SU-DHL-6 (cell line): ENCODE measurements at regions not wholly inside any gene's neighbourhood (a gene's known extent, or its start where the extent isn't known, plus 50 kb on each side); places are given as distances from the start of the nearest gene placed in this dataset.

Source experiments
- H2AFZ ChIP-seq: fragments of 200-600 bp; sonication (generic); 2 replicates; pipeline ENCODE4 v1.6.1; 2014; ENCODE audit warnings: low read depth, mild to moderate bottlenecking, moderate library complexity, mixed read lengths, antibody characterized with exemption, low read length; ENCODE audit not compliant: severe bottlenecking
- H3F3A ChIP-seq: fragments of 200-600 bp; shearing (Covaris generic); 2 replicates; pipeline ENCODE4 v1.6.0; 2016; ENCODE audit warnings: antibody characterized with exemption, mild to moderate bottlenecking; ENCODE audit not compliant: insufficient read depth
- H3K27ac ChIP-seq: fragments of 200-600 bp; sonication (generic); 2 replicates; pipeline ENCODE4 v1.5.1; 2016; ENCODE audit warnings: low read depth, mild to moderate bottlenecking, low read length, moderate library complexity, mixed read lengths
- H3K27me3 ChIP-seq: fragments of 200-600 bp; sonication (generic), shearing (Covaris generic); 2 replicates; pipeline ENCODE4 v1.6.0; 2014; ENCODE audit warnings: mild to moderate bottlenecking, low read length
- H3K36me3 ChIP-seq: fragments of 200-600 bp; sonication (generic); 2 replicates; pipeline ENCODE4 v1.6.1; 2014; ENCODE audit warnings: mild to moderate bottlenecking, low read length, mixed read lengths
- H3K4me2 ChIP-seq: fragments of 300-600, 200-600 bp; shearing (Covaris generic), sonication (generic); 2 replicates; pipeline ENCODE4 v1.6.0; 2014; ENCODE audit warnings: low read length, low read depth, mild to moderate bottlenecking; ENCODE audit not compliant: poor library complexity, severe bottlenecking
- H3K4me3 ChIP-seq: fragments of 200-600 bp; sonication (generic); 2 replicates; pipeline ENCODE4 v1.5.1; 2014; ENCODE audit warnings: antibody characterized with exemption, low read length, mild to moderate bottlenecking, mixed read lengths; ENCODE audit not compliant: insufficient read depth, poor library complexity, severe bottlenecking
- H3K79me2 ChIP-seq: fragments of 200-600 bp; sonication (generic); 2 replicates; pipeline ENCODE4 v1.6.1; 2014; ENCODE audit warnings: mild to moderate bottlenecking, low read length, moderate library complexity; ENCODE audit not compliant: insufficient read depth
- H3K9ac ChIP-seq: fragments of 200-600 bp; sonication (generic); 2 replicates; pipeline ENCODE4 v1.7.0; 2014; ENCODE audit warnings: mild to moderate bottlenecking, low read length
- H3K9me2 ChIP-seq: fragments of 200-600 bp; sonication (generic); replicated peaks from 2 replicates; pipeline ENCODE4 v1.6.1; 2014; ENCODE audit warnings: low read length; ENCODE audit not compliant: insufficient read depth
- H3K9me3 ChIP-seq: fragments of 200-600 bp; sonication (generic); 2 replicates; pipeline ENCODE4 v1.6.1; 2014; ENCODE audit warnings: low read length, mixed read lengths; ENCODE audit not compliant: insufficient read depth
- H4K20me1 ChIP-seq: fragments of 200-600 bp; sonication (generic); 2 replicates; pipeline ENCODE4 v1.6.1; 2014; ENCODE audit warnings: low read depth, mild to moderate bottlenecking, antibody characterized with exemption, low read length, moderate library complexity, mixed read lengths
- CTCF ChIP-seq: fragments of 200-600 bp; sonication (generic); IDR thresholded peaks from one replicate; pipeline ENCODE4 v1.5.1; 2017; ENCODE audit warnings: antibody characterized with exemption, mild to moderate bottlenecking, low read length, moderate library complexity; ENCODE audit not compliant: insufficient read depth, poor library complexity, severe bottlenecking
- EZH2phosphoT487 ChIP-seq: fragments of 200-600 bp; sonication (generic), shearing (Covaris generic); conservative IDR thresholded peaks from 2 replicates; pipeline ENCODE4 v1.6.1; 2018; ENCODE audit warnings: mild to moderate bottlenecking, antibody characterized with exemption, low read length, moderate library complexity, mixed read lengths

- H2AFZ ChIP-seq = no peak overlapping the region
- H3K9ac ChIP-seq = no peak overlapping the region
- no peaks in the 10 kb centered on the region for H3K36me3 ChIP-seq
- H3K27me3 ChIP-seq = no peaks in the 10 kb centered on the region
- H3K4me2 ChIP-seq = no peak overlapping the region
- no peaks in the 10 kb centered on the region for H3F3A ChIP-seq
- TF ChIP-seq CTCF (no peak), EZH2phosphoT487 (no peak)
- no peaks in the 10 kb centered on the region for H4K20me1 ChIP-seq
- 0 out of 2 replicates have a peak, but pooled peaks cover 6% of the 10 kb centered on the region for H3K9me3 ChIP-seq
- no peaks in the 10 kb centered on the region for H3K79me2 ChIP-seq
- no peak overlapping the region for H3K27ac ChIP-seq
- no peaks in the 10 kb centered on the region for H3K9me2 ChIP-seq
- no peak overlapping the region for H3K4me3 ChIP-seq
Measured at GRCh38 chr3:25171118-25171807, 256.8 kb upstream of the RARB start.

GRCh38 chr3:25171897-25172296, 256.2 kb upstream of the RARB start:
- H3K27ac ChIP-seq = no peak overlapping the region
- TF ChIP-seq CTCF (no peak), EZH2phosphoT487 (no peak)
- H3K79me2 ChIP-seq = no peaks in the 10 kb centered on the region
- H4K20me1 ChIP-seq = no peaks in the 10 kb centered on the region
- H3K36me3 ChIP-seq = no peaks in the 10 kb centered on the region
- no peak overlapping the region for H2AFZ ChIP-seq
- H3F3A ChIP-seq = no peaks in the 10 kb centered on the region
- no peak overlapping the region for H3K4me3 ChIP-seq
- H3K9me2 ChIP-seq = no peaks in the 10 kb centered on the region
- H3K9ac ChIP-seq = no peak overlapping the region
- no peak overlapping the region for H3K4me2 ChIP-seq
- H3K9me3 ChIP-seq = 0 out of 2 replicates have a peak, but pooled peaks cover 6% of the 10 kb centered on the region
- no peaks in the 10 kb centered on the region for H3K27me3 ChIP-seq

GRCh38 chr3:25173606-25174005, 254.5 kb upstream of the RARB start:
- Histone ChIP-seq H3K27ac (no peak overlapping the region), H3F3A (no peaks in the 10 kb centered on the region), H4K20me1 (no peaks in the 10 kb centered on the region), H3K27me3 (no peaks in the 10 kb centered on the region), H3K79me2 (no peaks in the 10 kb centered on the region), H3K9ac (no peak overlapping the region), H3K4me2 (no peak overlapping the region), H2AFZ (no peak overlapping the region), H3K9me3 (0 out of 2 replicates have a peak, but pooled peaks cover 6% of the 10 kb centered on the region), H3K36me3 (no peaks in the 10 kb centered on the region), H3K4me3 (no peak overlapping the region), H3K9me2 (no peaks in the 10 kb centered on the region)
- no peak for TF ChIP-seq CTCF
- no peak for TF ChIP-seq EZH2phosphoT487
